Tibial nerve (tissue), 4 donors: ENCODE measurements at regions not wholly inside any gene's neighbourhood (a gene's known extent, or its start where the extent isn't known, plus 50 kb on each side); places are given as distances from the start of the nearest gene placed in this dataset.

ENCODE experiments used
- EP300 ChIP-seq, 2 donors: sonication (generic); formaldehyde crosslinking; IDR thresholded peaks; one replicate each; pipeline ENCODE4 v1.6.1; 2017; ENCODE audit warnings: antibody characterized with exemption in 2 of 2, mild to moderate bottlenecking in 1 of 2
- POLR2A ChIP-seq, 2 donors: fragments of 450-650 bp; IDR thresholded peaks; one replicate each; pipeline ENCODE4 v1.6.1; 2017; ENCODE audit warnings: antibody characterized with exemption in 2 of 2, mild to moderate bottlenecking in 2 of 2, moderate library complexity in 2 of 2
- TF ChIP-seq, protein P1 (sequence below), 5 experiments: fragments of 200-600 bp in 3 of 5; fragments of 450-650 bp in 2 of 5; sonication (generic) in 3 of 5; IDR thresholded peaks; one replicate each; pipeline ENCODE4 v1.5.1; 2016 to 2019; ENCODE audit warnings: antibody characterized with exemption in 5 of 5, mild to moderate bottlenecking in 3 of 5, moderate library complexity in 2 of 5

GRCh38 chrX:69079268-69079667 is 86.0 kb downstream of the PJA1 start:
- TF ChIP-seq, protein P1, sequence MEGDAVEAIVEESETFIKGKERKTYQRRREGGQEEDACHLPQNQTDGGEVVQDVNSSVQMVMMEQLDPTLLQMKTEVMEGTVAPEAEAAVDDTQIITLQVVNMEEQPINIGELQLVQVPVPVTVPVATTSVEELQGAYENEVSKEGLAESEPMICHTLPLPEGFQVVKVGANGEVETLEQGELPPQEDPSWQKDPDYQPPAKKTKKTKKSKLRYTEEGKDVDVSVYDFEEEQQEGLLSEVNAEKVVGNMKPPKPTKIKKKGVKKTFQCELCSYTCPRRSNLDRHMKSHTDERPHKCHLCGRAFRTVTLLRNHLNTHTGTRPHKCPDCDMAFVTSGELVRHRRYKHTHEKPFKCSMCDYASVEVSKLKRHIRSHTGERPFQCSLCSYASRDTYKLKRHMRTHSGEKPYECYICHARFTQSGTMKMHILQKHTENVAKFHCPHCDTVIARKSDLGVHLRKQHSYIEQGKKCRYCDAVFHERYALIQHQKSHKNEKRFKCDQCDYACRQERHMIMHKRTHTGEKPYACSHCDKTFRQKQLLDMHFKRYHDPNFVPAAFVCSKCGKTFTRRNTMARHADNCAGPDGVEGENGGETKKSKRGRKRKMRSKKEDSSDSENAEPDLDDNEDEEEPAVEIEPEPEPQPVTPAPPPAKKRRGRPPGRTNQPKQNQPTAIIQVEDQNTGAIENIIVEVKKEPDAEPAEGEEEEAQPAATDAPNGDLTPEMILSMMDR (IDR thresholded peaks at IDR 0.05): no peak
- TF ChIP-seq POLR2A (IDR thresholded peaks at IDR 0.05): no peak
- TF ChIP-seq EP300 (IDR thresholded peaks at IDR 0.05): no peak
